Vagina (tissue), 2 donors: ENCODE measurements at regions not wholly inside any gene's neighbourhood (a gene's known extent, or its start where the extent isn't known, plus 50 kb on each side); places are given as distances from the start of the nearest gene placed in this dataset.

Experiments used
- CTCF ChIP-seq, 3 experiments: fragments of 450-650 bp in 2 of 3; fragments of 200-600 bp in 1 of 3; sonication (generic) in 1 of 3; IDR thresholded peaks; one replicate each; pipeline ENCODE4 v1.5.1; 2017 to 2019; ENCODE audit warnings: antibody characterized with exemption in 3 of 3, mild to moderate bottlenecking in 2 of 3, moderate library complexity in 2 of 3
- POLR2A ChIP-seq, 2 donors: fragments of 450-650 bp; IDR thresholded peaks; one replicate each; pipeline ENCODE4 v1.6.1; 2017; ENCODE audit warnings: antibody characterized with exemption in 2 of 2, mild to moderate bottlenecking in 2 of 2, moderate library complexity in 2 of 2
- POLR2AphosphoS5 ChIP-seq, 2 donors: sonication (generic); formaldehyde crosslinking; IDR thresholded peaks; one replicate each; pipeline ENCODE4 v1.9.0; 2017; ENCODE audit warnings: antibody characterized with exemption in 2 of 2, mild to moderate bottlenecking in 2 of 2, low read depth in 1 of 2; ENCODE audit not compliant: insufficient read depth in 1 of 2

- TF ChIP-seq CTCF (IDR thresholded peaks at IDR 0.05) = no peak
- no peak for TF ChIP-seq POLR2A (IDR thresholded peaks at IDR 0.05)
- no peak for TF ChIP-seq POLR2AphosphoS5 (IDR thresholded peaks at IDR 0.05; ENCODE audit: insufficient read depth in 1 of 2, low read depth in 1 of 2)
Measured at GRCh38 chr5:92215116-92215515, 832.0 kb upstream of the ARRDC3 start.
